Ovary (tissue), 3 donors: ENCODE measurements at regions not wholly inside any gene's neighbourhood (a gene's known extent, or its start where the extent isn't known, plus 50 kb on each side); places are given as distances from the start of the nearest gene placed in this dataset.

ENCODE experiments used
- CTCF ChIP-seq, 3 donors: fragments of 450-650 bp in 2 of 3; fragments of 200-600 bp in 1 of 3; IDR thresholded peaks; one replicate each; pipeline versions ENCODE4 v1.5.1 to v1.8.0; 2016 to 2022; ENCODE audit warnings: antibody characterized with exemption in 3 of 3, mild to moderate bottlenecking in 1 of 3
- EP300 ChIP-seq: sonication (generic); formaldehyde crosslinking; IDR thresholded peaks from one replicate; pipeline ENCODE4 v1.6.1; 2017; ENCODE audit warnings: antibody characterized with exemption
- POLR2A ChIP-seq: fragments of 450-650 bp; IDR thresholded peaks from one replicate; pipeline ENCODE4 v1.6.1; 2017; ENCODE audit warnings: antibody characterized with exemption, mild to moderate bottlenecking, moderate library complexity
- donor health status: DM: no; HTN: no; CAD: no.

GRCh38 chr5:115736690-115737005 is 79.8 kb downstream of the CDO1 start:
- TF ChIP-seq POLR2A (no peak), CTCF (IDR thresholded peaks at IDR 0.05) (no peak), EP300 (no peak)
